ELR (cell line): ENCODE measurements at regions not wholly inside any gene's neighbourhood (a gene's known extent, or its start where the extent isn't known, plus 50 kb on each side); places are given as distances from the start of the nearest gene placed in this dataset.
A peak's percentile ranks its signal among the peaks of the same experiment; 100 is the strongest.
"Not testable (repeated sequence)": the region's sequence is repeated elsewhere in the genome, so short reads cannot be mapped to it uniquely, and the experiment has no call there.

Experiments
- DNase-seq: peaks from one replicate; pipeline ENCODE4 v3.0.0-alpha.2; 2015; ENCODE audit warnings: low read depth

DNA sequence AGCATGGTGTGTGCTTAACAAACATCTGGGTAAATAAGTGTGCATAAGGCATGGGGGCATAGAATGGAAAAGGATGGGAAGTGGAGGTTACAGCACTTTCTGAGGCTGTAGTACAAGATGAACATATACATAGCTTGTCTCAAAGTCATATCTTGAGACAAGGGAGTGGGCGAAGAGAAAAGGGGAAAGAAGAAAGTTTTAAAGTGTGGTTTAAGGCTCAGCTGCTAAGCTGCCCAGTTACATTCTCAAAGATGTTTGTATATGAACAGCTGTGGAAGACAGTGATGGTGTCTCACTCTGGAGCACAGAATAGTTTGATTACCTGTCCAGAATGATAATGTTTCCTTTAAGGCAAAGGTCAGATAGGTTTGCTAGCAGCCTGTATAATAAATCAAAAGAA is 61.9 kb upstream of the LANCL2 start:
- DNase-seq, result no peak

DNA sequence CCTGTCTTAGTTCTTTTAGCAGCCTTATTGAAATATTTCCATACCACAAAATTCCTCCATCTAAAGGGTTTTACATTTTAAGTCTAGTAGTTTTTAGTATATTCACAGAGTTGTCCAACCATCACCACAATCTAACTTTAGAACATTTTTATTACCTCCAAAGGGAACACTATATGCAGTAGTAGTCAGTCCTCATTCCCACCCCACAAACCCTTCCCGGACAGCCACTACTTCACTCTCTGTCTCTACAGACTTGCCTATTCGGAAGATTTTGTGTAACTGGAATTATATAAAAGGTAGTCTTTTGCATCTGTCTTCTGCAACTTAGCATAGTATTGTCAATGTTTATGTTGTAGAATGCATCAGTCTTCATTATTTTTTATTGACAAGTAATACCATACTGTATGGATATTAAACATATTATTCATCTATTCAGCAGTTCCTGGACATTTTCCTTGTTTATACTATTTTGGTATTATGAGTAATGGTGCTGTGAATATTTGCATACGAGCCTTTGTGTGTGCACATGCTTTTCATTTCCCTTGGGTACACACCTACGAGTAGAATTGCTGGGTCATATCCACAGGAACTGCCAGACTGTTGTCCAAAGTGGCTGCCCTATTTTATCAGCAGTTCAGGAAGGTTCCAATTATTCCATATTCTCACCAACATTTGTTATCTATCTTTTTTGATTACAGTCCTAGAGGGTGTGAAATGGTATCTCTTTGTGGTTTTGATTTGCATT is 60.9 kb upstream of the LANCL2 start:
- peak; percentile 3 for DNase-seq

DNA sequence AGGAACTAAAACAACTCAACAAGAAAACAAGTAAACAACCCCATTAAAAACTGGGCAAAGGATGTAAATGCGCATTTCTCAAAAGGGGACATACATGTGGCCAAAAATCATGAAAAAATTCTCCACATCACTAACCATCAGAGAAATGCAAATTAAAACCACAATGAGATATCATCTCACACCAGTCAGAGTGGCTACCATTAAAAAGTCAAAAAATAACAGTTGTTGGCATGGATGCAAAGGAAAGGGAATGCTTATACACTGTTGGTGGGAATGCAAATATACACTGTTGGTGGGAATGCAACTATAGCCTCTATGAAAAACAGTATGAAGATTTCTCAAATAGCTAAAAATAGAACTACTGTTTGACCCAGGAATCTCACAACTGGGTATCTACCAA is 60.0 kb upstream of the LANCL2 start:
- DNase-seq, result no peak

DNA sequence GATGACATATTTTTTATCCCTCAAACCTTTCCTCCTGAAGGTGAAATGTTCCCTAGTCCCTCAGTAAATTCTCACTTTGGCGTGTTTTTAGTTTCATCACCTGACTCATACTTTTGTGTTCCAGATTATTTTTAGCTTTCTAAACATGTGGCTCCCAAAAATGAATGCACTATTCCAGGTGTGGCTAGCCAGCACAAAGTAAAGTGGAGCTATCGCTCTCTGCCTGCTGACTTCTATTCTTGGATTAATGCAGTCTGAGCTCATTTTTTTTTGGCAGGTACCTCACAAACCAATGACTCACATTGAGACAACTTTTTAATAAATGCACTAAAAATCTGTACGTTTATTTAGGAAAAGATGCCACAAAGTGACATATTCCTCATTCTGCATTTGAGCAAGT is 58.8 kb upstream of the LANCL2 start:
- DNase-seq, result no peak

DNA sequence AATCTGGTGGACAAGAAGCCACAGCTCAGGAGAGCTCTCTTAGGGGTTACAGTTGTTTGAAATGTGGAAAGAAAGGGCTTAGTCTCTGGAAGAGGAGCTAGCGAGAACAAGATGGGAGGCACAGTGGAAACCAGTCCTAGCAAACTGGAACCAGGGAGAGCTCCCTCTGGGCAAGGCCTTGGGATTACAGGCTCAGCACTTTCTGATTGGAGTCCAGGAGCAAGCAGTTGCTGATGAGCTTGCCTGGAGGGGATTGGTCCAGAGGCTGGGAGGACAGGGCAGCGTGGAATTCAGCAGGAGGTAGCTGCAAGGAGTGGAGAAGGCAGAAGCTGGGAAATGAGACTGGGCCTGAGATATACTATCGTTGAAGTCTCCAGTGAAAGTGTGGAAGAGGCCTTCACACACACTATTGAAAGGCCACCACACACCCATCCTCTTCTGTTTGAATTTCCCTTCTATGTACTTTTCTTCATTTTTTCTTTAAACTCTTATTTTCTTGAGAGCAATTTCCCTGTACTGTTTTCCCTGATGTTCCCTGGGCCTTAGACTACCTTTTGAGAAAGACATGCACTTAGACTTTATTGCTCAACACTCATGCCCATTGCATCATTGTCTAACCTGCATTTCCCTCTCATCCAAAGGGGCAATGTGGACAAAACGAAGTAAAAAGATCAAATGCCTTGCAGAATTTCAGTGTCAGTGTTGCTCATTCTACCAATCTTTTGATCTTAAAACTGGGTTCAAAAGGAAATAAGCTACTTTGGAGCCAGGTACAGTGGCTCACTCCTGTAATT is 57.8 kb upstream of the LANCL2 start:
- DNase-seq, result peak; percentile 11

DNA sequence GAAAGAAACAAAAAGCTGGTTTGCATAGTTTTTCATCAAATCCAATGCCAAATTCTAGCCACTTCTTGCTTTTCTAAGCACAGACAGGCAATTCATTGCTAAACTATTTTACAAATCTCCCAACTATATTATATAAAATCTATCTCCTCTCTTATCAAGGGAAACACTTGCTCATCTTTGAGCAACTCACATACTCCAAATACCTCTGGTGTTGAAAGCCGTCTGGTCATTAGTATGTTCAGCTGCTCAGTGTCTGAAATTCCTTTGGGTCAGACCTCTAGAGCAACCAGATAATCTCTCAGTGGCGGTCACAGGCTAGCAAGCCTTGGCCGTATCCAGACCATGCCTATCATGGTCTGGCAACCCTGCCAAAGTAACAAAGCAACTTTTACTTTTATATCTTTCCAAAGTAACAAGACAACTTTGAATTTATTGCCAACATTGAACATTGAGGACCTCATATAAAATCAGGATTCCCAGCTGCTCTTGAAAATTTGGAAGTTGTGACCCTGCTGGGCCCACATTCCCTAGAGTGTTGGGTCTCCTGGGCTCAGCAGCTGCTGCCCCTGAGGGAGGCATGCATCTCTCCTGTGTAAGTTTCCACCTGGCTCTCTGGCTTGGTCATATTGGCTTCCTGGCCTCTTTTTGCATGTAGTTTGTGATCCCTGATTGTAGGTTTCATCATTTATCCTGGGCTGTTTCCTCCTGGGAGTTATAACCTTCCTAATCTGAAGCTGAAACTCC is 56.8 kb upstream of the LANCL2 start:
- DNase-seq, result peak; percentile 32

DNA sequence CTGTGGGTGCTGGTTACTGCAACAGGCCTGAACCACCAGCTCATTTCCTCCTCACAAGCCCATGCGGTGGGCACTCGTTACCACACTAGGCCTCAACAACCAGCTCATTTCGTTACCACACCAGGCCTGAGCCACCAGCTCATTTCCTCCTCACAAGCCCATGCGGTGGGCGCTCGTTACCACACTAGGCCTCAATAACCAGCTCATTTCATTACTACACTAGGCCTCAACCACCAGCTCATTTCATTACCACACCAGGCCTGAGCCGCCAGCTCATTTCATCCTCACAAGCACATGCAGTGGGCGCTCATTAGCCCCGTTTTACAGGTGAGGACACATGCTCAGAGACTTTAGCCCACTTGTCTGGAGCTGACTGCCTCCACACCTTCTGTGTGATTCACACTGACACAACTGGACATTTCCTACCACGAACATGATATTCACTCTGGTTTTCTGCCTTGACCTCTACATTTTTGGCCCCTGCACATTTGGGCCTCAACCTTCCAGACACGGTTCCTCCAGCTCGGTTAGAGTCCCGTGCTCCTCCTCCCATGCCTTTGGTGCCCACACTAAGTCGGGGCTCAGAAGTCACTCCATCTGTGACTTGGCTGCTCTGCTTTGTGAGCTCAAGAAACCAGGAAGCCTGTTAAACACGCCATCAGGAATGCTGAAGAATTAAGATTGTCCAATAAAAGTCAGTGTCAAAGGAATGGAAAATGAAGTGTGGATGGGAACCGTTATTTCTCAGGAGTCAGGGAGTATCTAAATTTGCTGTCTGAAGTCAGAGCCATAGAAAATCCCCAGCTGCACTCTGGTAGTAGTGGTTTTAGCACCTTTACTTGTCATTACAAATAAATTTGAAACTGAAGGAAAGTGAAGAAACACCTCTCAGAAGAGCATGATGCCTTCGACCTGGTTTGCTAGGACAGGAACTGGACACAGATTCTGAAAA is 55.8 kb upstream of the LANCL2 start:
- DNase-seq, result no peak

DNA sequence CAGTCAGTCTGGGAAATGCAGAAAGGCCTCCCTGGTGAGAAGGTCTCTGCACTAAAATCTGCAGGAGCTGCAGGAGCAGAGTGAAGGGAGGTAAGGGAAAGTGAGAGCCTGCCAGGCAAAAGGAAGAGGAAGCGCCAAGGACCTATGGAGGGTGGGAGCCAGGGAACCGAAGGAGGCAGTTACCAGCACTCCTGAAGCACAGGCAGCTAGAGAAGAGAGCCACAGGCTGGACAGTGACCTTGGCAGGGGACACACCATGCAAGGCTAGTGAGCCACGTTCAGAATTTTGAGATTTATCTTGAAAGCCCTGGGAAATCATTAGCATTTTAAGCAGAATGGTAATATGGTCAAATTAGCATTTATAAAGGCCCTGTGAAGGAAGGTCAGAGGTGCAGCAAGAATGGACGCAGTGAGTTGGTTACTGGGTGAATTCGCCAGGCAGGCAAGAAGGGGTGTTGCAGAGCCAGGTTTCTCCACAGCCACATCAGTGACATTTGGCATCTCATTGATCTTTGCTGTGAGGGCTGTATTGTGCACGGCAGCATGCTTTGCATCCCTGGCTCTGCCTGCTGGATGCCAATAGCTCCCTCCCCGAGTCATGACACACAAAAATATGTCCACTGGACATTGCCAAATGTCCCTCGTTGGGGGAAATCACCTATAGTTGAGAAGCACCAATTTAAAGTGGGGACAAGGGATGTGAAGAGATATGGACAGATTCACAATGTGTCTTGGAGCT is 54.7 kb upstream of the LANCL2 start:
- DNase-seq, result no peak

DNA sequence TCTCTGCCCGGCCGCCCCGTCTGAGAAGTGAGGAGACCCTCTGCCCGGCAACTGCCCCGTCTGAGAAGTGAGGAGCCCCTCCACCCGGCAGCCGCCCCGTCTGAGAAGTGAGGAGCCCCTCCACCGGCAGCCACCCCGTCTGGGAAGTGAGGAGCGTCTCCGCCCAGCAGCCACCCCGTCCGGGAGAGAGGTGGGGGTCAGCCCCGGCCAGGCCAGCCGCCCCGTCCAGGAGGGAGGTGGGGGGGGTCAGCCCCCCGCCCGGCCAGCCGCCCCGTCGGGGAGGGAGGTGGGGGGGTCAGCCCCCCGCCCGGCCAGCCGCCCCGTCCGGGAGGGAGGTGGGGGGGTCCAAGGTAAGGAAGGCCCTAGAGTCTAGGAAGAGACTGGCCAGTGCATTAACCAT is 53.2 kb upstream of the LANCL2 start:
- not testable (repeated sequence) for DNase-seq

DNA sequence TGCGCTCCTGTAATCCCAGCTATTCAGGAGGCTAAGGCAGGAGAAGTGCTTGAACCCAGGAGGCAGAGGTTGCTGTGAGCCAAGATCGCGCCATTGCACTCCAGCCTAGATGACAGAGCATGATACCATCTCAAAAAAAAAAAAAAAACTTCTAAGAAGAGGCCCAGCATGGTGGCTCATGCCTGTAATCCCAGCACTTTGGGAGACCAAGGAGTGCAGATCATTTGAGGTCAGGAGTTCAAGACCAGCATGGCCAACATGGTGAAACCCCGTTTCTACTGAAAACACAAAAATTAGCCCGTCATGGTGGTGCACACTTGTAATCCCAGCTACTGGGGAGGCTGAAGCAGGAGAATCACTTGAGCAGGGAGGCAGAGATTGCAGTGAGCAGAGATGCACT is 51.5 kb upstream of the LANCL2 start:
- not testable (repeated sequence) for DNase-seq

DNA sequence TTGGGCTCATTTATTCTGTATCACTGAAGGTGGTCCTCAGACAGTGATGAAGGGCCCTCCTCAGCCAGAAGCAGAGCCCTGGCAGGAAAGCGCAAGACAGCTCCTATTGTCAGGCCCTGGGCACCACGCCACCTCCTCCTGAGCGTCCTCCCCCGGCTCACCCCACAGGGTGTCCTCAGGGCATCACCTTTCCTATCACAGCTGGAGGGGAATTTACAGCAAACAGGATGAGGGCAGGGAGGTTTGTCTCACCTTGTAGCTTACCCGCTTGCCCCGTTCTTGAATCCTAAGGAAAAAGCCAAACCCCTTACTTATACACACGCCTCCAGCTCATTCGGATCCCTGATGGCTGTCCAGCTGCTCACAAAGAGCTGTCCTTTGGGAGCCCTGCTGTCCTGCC is 50.2 kb upstream of the LANCL2 start:
- DNase-seq, result no peak
